ENCODE measurements at regions not wholly inside any gene's neighbourhood (a gene's known extent, or its start where the extent isn't known, plus 50 kb on each side); places are given as distances from the start of the nearest gene placed in this dataset.

- TF ChIP-seq, protein P1, sequence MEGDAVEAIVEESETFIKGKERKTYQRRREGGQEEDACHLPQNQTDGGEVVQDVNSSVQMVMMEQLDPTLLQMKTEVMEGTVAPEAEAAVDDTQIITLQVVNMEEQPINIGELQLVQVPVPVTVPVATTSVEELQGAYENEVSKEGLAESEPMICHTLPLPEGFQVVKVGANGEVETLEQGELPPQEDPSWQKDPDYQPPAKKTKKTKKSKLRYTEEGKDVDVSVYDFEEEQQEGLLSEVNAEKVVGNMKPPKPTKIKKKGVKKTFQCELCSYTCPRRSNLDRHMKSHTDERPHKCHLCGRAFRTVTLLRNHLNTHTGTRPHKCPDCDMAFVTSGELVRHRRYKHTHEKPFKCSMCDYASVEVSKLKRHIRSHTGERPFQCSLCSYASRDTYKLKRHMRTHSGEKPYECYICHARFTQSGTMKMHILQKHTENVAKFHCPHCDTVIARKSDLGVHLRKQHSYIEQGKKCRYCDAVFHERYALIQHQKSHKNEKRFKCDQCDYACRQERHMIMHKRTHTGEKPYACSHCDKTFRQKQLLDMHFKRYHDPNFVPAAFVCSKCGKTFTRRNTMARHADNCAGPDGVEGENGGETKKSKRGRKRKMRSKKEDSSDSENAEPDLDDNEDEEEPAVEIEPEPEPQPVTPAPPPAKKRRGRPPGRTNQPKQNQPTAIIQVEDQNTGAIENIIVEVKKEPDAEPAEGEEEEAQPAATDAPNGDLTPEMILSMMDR (IDR thresholded peaks at IDR 0.05; ENCODE audit: low read depth, low read length, missing input control): no peak
- TF ChIP-seq ZBTB33 (IDR thresholded peaks at IDR 0.05) (no peak), RAD21 (IDR thresholded peaks at IDR 0.05) (no peak), EGR1 (IDR thresholded peaks at IDR 0.05; ENCODE audit: low read depth in 2 of 2) (no peak), TAF1 (conservative IDR thresholded peaks at IDR 0.05) (no peak)
- TF ChIP-seq, protein P2, sequence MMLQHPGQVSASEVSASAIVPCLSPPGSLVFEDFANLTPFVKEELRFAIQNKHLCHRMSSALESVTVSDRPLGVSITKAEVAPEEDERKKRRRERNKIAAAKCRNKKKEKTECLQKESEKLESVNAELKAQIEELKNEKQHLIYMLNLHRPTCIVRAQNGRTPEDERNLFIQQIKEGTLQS (IDR thresholded peaks at IDR 0.05): no peak
These were observed 71.8 kb upstream of the PRKG1 start for GRCh38 chr10:51002469-51002868.

Data from liver (tissue), 3 donors.